Hippocampal formation (tissue), 2 donors: ENCODE measurements at regions not wholly inside any gene's neighbourhood (a gene's known extent, or its start where the extent isn't known, plus 50 kb on each side); places are given as distances from the start of the nearest gene placed in this dataset.
A peak's percentile ranks its signal among the peaks of the same experiment; 100 is the strongest.
"Not testable (repeated sequence)": the region's sequence is repeated elsewhere in the genome, so short reads cannot be mapped to it uniquely, and the experiment has no call there.

ENCODE experiments used
- DNase-seq, 2 donors: peaks; one replicate each; lab custom pipeline; 2025; lab: John Stamatoyannopoulos, UW

DNA sequence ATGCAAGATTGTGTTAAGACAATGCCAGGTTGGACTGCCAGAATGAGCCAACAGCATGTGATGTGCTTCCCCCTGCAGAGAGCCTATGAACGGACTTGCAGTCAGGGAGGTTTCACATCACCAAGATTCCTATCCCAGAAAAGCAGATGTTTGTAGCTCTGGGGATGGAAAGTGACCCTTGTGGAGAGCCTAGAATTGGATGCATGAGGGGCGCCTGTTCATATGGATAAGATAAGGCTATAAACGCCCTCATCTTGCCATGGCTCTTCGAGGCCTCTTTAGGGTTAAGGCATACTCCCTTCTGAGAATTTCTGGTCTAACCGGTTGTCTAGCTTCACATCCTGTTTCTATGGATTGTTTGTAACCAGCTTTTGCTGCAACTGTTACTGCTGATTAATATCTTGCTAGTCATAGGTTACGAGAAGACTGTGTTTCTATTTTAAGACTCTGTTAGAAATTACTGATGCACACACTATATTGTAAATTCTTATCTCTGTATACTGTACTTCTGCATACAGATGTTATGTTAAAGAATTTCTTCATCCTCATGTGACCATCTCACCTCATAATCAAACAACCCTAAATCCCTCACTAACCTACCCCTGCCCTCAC is 295.8 kb downstream of the PTGER3 start:
- DNase-seq: not testable (repeated sequence)

DNA sequence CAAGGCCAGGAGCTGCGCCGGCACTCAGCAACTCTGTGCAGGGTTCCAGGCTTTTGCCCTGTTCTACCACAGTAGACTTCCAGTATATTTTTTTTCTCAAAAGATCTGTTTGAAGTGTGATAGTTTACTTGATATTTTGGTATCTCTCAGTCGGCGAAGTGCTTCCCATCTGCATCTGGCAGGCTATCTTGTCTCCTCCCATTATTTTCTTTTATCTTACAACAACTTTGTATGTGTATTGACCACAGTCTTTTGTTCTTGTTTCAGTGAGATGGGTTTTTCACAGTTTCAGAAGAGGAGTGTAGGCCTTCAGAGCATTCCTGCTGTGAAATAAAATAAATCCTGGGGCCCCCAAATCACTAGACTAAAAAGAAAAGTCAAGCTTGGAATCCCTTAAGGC is 292.9 kb downstream of the PTGER3 start:
- no peak for DNase-seq

DNA sequence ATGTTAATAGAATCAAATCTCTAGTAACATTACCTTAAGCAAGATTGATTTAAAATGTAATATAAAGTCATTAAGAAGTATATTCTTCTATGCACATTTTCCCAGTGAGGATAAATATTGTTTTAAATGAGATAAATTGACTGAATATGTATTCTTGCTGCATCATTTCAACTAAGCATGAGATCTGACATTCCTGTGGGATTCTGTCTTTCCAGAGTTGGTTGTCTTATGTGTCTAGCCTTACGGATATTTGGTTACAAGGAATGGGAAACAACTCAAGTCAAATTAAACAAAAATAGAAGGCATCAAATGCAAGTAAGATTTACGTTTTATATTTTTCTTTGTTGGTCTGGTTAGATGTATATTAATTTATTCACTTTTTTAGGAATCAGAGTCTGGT is 287.5 kb downstream of the PTGER3 start:
- no peak for DNase-seq

DNA sequence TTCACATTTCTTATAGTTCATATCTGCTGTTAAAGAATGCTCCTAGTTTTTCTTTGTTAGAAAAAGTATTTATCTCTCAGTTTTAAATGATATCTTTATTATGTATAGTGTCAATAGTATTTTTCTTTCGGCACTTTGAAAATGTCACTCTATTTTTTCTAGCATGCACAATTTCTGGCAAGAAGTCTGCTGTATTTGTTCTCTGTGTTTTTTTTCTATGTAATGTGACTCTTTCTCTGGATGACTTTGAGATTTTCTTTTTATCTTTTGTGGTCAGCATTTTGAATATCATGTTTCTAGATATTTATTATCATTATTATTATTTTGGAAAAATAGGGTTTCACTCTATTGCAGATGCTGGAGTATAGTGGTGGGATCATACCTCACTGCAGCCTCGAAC is 285.2 kb downstream of the PTGER3 start:
- DNase-seq: no peak

DNA sequence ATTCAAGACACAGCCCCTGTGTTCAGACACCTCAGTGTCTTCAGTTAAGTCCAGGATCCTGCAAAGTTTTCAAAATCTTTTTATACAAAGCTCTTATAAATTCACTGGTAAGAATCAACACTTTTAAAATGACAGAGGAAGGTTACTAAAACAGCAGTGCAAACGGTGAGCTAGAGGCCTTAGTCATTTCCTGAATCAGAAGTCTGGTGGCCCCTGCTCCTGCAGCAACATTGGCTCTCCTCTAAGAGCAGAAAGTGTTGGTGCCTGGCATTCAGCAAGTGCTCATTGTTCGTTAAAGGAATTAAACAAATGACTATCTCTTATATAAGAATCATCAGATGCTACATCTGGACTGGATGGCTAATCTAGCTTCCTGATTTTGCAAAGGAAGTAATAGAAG is 282.9 kb downstream of the PTGER3 start:
- no peak for DNase-seq

DNA sequence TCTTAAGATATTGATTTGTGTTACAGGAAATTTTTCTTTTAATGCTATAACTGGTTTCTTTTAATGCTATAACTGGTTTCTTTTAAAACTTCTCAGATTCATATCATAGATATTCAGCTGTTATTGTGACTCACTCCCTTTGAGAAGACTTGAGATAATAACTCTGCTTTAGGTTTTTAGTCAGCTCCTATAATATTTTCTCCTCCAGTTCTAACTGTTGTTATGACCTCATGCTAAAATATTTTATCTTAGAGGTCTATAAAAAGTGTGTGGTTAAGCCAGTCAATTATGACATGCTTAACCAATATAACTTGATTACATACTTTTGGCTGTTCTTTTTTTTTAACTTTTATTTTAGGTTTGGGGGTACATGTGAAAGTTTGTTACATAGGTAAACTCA is 280.2 kb downstream of the PTGER3 start:
- DNase-seq: no peak

DNA sequence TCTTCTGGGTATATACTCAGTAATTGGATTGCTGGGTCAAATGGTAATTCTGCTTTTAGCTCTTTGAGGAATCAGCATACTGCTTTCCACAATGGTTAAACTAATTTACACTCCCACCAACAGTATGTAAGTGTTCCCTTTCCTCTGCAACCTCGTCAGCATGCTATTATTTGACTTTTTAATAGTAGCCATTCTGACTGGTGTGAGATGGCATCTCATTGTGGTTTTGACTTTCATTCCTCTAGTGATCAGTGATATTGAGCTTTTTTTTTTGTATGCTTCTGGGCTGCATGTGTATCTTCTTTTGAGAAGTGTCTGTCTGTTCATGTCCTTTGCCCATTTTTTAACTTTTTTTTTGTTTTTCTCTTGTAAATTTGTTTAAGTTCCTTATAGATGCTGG is 279.4 kb downstream of the PTGER3 start:
- no peak for DNase-seq

DNA sequence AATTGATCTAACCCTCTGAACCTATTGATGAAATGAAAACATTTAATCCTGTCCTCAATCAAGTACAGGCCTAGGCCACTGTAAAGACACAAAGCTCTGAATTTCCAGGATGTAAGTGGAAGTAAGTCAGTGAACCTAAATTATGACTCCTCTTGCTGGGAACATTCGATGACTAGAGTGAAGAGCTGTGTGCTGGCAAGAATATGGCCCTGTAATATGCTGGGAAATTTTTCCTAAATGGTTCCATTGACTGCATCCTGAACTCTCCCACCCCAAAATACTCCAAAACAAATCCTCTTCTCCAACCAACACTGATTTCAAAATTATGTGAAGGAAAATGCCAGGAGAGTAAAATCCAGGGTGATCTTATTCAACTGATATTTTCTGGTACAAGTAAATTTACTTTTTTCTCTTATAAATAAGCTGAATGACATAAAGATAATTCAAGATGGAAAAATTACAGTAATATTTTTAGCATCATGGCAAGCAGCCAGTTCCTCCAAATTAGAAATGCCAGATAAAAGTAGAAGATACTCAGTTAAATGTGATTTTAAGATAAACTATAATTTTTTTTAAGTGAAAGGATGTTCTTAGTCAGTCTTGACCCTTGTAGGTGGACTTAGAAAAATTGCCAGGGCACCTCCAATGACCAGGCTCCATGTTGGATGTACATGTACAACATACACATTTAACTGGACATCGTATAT is 269.4 kb downstream of the PTGER3 start:
- no peak for DNase-seq

DNA sequence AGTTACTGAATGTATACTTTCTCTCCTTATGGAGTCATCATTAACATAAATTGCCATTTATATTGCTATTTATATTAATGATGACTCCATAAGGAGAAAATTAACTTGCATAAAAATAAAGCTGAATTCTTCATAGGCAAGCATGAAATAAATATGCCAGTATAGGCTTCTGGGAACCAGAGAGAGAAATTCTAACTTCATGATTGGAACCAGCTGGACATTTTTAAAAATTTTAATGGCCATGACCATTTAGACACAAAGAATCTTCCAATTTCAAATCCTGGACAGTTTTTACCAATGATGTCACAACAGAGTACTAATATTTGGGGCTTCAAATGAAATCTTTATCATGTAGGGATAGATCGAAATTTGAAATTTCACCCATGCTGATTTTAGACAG is 268.7 kb downstream of the PTGER3 start:
- no peak for DNase-seq

DNA sequence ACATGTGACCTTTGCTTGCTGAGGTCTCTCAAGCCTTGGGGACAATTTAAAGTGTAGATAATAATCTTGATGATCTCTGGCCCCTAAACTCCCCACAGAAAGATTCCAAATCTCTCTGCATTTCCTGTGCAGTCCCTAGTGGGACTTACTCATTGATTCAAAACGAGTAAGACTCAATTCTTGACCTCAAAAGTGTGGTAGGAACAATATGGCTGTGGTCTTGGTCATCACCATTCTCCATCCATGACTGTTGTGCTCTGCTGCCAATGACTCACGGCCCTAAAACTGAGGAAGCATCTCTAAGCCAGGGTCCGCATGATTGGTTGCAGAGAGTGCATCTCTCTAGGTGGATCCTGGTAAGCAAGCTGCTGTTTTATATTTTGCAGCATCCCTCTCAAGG is 268.0 kb downstream of the PTGER3 start:
- no peak for DNase-seq

DNA sequence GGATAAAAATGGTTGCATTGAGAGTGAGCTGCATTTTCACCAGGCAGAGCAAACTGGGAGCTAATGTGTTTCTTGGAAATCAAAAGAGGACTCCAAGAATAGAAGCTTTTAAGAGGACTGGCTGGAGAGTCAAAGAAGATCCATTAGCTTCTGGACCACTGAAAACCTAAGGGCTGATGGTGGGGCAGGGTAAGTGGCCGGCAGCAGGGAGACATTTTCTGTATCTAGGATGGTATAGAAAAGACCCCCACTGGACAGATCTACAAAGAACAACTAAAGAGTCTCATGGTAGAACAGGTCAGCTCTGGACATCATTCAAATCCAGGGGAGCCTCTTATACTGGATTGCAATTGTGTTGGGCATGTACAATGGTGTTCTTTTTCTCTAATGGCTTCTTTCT is 262.3 kb downstream of the PTGER3 start:
- DNase-seq: no peak

DNA sequence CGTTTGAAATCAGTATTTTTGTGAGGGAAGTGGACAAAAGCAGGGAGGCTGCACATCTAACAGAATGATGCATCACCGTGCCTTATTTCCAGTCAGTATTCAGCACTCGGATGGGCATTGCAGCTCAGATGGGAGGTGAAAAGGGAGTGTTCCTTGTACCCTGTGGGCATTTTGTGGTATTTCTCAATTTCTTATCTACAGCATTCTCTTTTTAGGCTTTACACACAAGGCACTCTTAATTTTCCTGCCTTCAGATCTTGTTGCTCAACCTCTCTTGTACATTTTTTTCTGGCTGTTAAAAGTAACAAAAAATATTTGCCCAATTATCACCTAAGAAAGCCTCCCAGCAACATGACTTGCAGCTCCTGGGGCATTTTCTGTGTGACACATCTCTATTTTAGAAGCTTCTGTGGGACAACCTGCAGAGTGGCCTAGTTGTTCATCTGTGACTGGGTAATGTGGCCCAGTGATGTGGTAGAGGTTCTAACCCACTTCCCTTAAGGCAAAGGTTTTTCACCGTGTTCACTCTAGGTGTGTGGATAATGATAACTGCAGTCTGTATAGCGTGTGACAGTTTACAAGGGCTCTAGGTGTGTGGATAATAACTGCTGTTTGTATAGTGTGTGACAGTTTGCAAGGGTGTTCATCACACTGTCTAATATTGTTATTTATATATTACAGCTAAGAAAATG is 257.2 kb downstream of the PTGER3 start:
- no peak for DNase-seq

DNA sequence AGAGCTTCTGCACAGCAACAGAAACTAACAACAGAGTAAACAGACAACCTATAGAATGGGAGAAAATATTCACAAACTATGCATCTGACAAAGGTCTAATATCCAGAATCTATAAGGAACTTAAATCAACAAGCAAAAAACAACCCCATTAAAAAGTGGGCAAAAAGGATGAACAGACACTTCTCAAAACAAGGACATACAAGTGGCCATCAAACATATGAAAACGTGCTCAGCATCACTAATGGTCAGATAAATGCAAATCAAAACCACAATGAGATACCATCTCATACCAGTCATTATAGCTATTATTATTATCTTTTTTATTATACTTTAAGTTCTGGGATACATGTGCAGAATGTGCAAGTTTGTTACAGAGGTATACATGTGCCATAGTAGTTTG is 252.6 kb downstream of the PTGER3 start:
- DNase-seq: not testable (repeated sequence)

DNA sequence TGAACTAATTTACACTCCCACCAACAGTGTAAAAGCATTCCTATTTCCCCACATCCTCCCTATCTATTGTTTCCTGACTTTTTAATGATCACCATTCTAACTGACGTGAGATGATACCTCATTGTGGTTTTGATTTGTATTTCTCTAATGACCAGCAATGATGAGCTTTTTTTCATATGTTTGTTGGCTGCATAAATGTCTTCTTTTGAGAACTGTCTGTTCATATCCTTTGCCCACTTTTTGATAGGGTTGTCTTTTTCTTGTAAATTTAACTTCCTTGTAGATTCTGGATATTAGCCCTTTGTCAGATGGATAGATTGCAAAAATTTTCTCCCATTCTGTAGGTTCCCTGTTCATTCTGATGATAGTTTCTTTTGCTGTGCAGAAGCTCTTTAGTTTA is 251.3 kb downstream of the PTGER3 start:
- DNase-seq: not testable (repeated sequence)

DNA sequence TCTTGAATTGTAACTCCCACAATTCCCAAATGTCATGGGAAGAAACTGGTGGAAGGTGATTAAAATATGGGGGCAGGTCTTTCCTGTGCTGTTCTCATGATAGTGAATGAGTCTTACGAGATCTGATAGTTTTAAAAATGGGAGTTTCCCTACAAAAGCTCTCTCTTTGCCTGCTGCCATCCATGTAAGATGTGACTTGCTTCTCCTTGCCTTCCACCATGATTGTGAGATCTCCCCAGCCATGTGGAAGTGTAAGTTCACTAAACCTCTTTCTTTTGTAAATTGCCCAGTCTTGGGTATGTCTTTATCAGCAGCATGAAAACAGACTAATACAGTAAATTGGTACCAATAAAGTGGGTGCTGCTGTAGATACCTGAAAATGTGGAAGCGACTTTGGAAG is 245.0 kb downstream of the PTGER3 start:
- not testable (repeated sequence) for DNase-seq

DNA sequence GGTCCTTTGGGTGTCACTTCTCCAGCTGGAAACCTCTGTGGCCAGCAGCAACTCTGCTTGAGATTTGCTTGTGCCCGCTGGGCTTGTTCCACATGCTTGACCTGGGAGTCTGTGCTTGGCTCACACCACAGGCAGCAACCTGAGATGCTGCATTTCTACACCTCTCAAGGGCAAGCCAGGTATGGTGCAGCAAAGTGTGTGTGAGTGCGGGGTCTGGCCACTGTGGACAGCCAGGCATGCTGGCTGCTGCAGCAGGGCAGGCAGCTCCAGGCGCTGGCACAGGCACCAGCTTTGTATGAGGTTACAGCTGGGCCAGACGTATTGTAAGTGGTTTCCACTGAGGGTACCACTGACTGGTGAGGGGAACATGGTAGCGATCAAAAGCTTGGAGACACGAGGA is 242.0 kb downstream of the PTGER3 start:
- DNase-seq: no peak

DNA sequence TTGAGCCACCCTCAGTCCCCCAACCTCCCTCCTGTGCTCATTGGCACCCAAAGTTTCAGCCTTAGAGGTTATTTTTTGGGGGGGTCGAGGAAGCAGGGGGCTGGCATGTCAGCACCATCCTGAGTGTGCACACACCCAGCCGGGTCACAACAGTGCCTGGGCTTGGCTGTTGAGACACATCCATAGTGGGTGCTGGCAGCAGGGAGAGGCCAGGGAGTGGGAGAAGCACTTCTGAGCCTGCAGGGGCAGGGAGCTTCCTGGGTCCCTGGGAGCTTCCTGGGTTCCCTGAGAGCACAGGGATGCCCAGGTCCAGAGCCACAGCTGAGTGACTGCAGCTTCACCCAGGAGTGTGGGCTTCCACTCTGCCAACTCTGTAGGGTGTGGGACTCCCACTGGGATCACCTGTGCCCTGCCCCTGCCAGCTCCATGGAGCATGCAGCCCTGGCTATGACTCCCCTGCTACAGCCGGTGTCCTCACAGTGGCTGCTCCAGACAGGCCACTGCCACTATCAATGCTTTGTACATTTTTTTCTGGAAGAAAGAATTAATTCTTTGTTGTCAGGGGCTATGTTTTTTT is 240.4 kb downstream of the PTGER3 start:
- no peak for DNase-seq

DNA sequence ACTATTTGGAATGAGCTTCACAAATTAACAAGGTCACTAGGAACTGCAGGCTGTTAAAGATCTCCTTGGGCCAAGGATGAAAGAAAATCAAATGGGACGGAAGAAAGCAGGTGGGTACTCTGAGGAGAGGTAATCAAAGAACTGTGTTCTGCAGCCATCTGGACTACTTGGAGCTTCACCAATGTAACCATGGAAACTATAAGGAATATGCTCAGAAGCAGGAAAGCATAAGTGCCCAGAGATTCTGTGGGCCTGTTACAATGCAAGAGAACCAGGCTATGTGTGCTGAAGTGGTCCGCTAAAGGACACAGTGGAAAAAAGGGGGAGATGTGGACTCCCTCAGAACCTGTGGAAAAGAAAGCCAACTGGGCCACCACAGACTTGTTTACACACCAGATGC is 238.5 kb downstream of the PTGER3 start:
- peak in 1 of 2 donors; percentile 4 for DNase-seq

DNA sequence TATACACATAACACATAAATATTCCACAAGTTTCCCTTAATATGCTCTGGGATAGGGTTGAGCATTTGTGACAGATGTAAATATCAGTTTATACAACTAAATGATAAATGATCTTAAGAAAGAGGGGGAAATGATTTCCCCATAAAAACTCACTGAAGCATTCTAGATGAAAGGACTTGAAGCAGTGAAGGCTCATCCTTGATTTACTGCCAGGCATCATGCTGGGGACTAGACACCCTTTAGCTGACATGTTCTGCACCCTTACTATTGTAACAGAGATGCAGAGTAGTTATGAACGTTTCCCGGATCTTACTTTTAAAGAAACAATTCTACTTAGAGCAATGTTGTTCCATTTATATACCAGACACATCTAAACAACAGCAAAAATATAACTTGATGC is 235.8 kb downstream of the PTGER3 start:
- DNase-seq: no peak

DNA sequence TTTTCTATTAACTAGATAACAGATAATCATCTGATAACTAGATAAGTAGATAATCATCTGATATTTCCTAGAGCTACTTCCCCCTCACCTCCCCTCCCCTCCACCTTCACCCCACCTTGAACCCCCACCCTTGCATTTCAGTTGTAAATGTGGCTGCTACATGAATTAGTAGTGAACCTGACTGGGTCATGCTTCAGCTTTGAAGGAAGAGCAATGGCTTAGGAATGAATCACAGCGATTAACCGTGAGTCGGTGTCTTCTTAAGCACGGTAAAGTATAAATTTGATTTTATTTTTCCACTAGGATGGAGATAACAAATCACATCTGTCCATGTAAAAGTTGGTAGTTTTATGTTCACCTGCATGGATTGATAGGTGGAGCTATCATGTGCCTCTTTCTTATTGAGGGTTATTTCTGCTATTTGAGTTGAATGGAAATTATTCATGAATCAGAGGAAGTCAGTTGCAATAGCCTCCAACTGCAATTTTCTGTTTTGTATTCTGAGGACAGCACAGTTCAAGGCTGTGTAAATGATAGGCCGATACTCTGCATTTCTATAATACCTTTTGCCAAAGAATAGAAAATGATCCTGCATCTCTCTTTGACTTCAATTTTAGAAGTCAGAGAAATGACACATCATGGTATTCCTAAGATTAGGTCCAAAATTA is 235.0 kb downstream of the PTGER3 start:
- no peak for DNase-seq

DNA sequence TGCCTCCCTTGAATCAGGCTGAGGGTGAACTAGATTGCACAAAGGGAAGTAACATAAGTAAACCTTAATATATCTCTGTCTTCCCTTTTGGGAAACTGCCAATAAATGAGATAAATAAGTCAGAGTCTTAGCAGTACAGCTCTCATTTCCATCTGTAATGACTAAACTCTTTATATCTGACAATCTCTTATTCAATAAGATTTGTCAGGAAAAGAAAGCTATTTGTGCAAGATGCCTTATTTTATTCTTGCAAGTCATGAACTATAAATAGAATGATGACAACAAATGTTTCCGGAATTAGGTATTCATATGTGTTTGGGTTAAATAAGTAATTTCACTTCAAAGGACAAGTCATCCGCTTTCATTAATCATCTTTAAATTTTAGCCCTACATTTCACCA is 229.2 kb downstream of the PTGER3 start:
- no peak for DNase-seq

DNA sequence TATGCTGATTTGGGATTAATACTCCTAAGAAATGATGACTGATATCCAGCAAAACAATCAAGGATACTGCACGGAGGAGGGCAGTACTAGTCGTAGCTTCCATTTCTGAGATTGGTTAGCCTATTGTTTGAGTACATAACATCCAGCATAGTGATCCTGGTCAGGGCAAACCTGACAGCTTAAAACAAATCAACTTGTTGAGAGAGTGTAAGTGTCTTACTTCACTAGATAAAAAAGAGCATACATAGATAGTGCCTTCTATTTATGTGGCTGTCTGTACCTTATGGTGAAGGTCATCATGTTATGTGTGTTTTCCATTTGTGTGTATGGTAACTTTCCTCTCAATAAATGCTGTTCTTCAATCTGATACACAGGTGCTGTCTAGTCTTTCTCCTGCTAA is 228.4 kb downstream of the PTGER3 start:
- DNase-seq: no peak

DNA sequence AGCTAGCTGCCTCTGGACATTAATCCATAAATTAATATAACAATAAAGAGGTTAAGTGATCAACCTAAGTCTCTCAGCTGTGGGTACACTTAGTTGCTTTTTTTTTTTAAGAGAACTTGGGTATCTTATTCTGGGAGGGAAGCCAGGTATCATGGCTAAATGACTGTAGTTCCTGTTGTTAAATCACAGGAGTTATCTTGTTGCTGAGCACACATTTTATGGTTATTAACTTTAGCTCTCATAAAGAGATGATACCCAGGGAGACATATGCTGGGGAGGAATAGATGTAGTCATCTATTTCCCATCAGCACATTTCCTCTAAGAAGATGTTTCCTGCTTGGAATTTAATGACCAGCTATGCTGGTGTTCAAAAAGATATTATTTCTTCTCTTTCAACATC is 227.8 kb downstream of the PTGER3 start:
- no peak for DNase-seq
